H1 (cell line): ENCODE measurements at regions not wholly inside any gene's neighbourhood (a gene's known extent, or its start where the extent isn't known, plus 50 kb on each side); places are given as distances from the start of the nearest gene placed in this dataset.

Source experiments
- CEBPB ChIP-seq: IDR thresholded peaks from 2 replicates; pipeline ENCODE4 v1.6.1; 2012; ENCODE audit warnings: low read depth, low read length
- NANOG ChIP-seq: IDR thresholded peaks from 2 replicates; pipeline ENCODE4 v1.6.1; 2011; ENCODE audit warnings: low read length, low read depth, mild to moderate bottlenecking, inconsistent platforms; ENCODE audit not compliant: insufficient read depth, poor library complexity, severe bottlenecking

DNA sequence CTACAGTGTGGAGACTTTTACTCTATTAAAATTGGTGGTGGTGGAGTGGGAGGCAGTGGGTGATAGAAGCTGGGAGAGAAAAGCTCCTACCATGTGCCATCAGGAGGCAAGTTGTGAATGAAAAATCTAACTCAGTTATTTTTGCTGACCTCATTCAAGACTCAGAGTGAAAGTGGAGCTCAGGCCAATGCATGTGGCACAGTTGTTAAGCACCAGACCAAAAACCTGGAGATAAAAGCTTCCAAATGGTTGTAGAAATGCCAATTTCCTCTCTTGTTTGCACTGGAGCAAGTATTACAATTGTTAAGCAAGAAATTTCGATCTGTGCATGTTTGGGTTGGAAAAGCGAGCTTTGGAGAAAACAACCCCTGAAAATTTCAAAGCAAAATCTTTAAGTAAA is 81.5 kb upstream of the PRICKLE2 start (continued):
- TF ChIP-seq CEBPB (no peak), NANOG (no peak)
